Stomach (tissue), 8 donors: ENCODE measurements at regions not wholly inside any gene's neighbourhood (a gene's known extent, or its start where the extent isn't known, plus 50 kb on each side); places are given as distances from the start of the nearest gene placed in this dataset.

Source experiments
- DNase-seq, 2 donors: peaks; one replicate each; pipeline versions ENCODE4 v3.0.0 to v3.0.0-alpha.2; 2013 to 2019
- H3K27ac ChIP-seq, 5 donors: fragments of 200-600 bp in 4 of 5; sonication (generic) in 4 of 5; one replicate each; pipeline ENCODE4 v1.5.1; 2013 to 2019; ENCODE audit warnings: mild to moderate bottlenecking in 1 of 5, moderate library complexity in 1 of 5
- H3K27me3 ChIP-seq, 3 donors: fragments of 200-600 bp; sonication (generic); one replicate each; pipeline ENCODE4 v1.5.1; 2017 to 2019; ENCODE audit warnings: mixed run types in 1 of 3
- H3K36me3 ChIP-seq, 4 donors: fragments of 200-600 bp; sonication (generic); 1 replicate in 3 of 4; 2 replicates in 1 of 4; pipeline ENCODE4 v1.5.1; 2016 to 2019
- H3K4me1 ChIP-seq, 4 donors: fragments of 200-600 bp; sonication (generic); one replicate each; pipeline ENCODE4 v1.5.1; 2016 to 2019
- H3K4me3 ChIP-seq, 4 donors: fragments of 200-600 bp; sonication (generic) in 3 of 4; one replicate each; pipeline ENCODE4 v1.5.1; 2016 to 2019; ENCODE audit warnings: mild to moderate bottlenecking in 1 of 4
- H3K9me3 ChIP-seq, 4 donors: fragments of 200-600 bp; sonication (generic); one replicate each; pipeline ENCODE4 v1.5.1; 2016 to 2019
- CTCF ChIP-seq, 7 experiments: fragments of 450-650 bp in 4 of 7; fragments of 200-600 bp in 3 of 7; sonication (generic) in 3 of 7; IDR thresholded peaks; one replicate each; pipeline ENCODE4 v1.5.1; 2016 to 2019; ENCODE audit warnings: antibody characterized with exemption in 7 of 7, control low read depth in 2 of 7, mild to moderate bottlenecking in 1 of 7
- EP300 ChIP-seq: sonication (generic); formaldehyde crosslinking; IDR thresholded peaks from one replicate; pipeline ENCODE4 v1.6.1; 2017; ENCODE audit warnings: antibody characterized with exemption
- POLR2A ChIP-seq, 4 donors: fragments of 450-650 bp; IDR thresholded peaks; one replicate each; pipeline ENCODE4 v1.6.1; 2016; ENCODE audit warnings: antibody characterized with exemption in 4 of 4, control low read depth in 2 of 4, mild to moderate bottlenecking in 1 of 4, moderate library complexity in 1 of 4
- POLR2AphosphoS5 ChIP-seq, 3 donors: sonication (generic); formaldehyde crosslinking; IDR thresholded peaks; one replicate each; pipeline ENCODE4 v1.6.1; 2016; ENCODE audit warnings: antibody characterized with exemption in 3 of 3
- WGBS, 5 donors: extraction: QIAGEN DNeasy Blood & Tissue Kit in 3 of 5; methylation state at CpG; one replicate each; pipeline versions ENCODE4 v1.1.5 to v1.1.7; 2013 to 2018; 5-methylcytosine and 5-hydroxymethylcytosine counted together
- intact Hi-C: fragments of 100-400 bp; cut with DNase I; formaldehyde crosslinking; loops from one replicate; pipeline ENCODE4 v1.15.1; 2023; ENCODE audit warnings: low total_unique reads
- donor health status: healthy with polysubstance abuse.
- donor health status: Bipolar disorder and iron deficiency.
- donor health status: healthy.

DNA sequence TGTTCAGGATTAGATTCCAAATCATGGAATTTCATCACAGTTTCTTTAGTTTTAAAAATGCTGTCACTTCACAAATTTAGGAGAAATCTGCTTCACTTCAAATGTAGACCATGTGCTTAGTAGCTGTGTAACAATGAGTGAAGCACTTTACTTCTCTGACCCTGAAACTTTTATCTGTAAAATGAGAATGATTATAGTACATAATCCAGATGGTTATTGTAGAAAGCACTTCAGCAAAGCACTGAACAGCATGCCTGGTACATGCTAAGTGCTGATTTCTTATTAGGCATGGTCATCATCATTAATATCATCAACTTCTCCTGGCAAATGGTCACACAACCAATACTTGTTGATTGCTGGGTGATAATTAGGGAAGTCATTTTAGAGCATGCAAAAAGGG, 705.0 kb downstream of the EPHA7 start:
- TF ChIP-seq EP300, result no peak
- TF ChIP-seq POLR2AphosphoS5 (IDR thresholded peaks at IDR 0.05), result no peak
- no peak for TF ChIP-seq POLR2A (IDR thresholded peaks at IDR 0.05)
- TF ChIP-seq CTCF (IDR thresholded peaks at IDR 0.05), result no peak
- Histone ChIP-seq H3K27ac (no peak overlapping the region), H3K27me3 (no peaks in the 10 kb centered on the region), H3K4me3 (no peak overlapping the region), H3K4me1 (no peaks in the 10 kb centered on the region), H3K36me3 (no peaks in the 10 kb centered on the region), H3K9me3 (no peaks in the 10 kb centered on the region)
- DNase-seq, result no peak
- intact Hi-C loops, result no loop called here

- no peaks in the 10 kb centered on the region for H3K36me3 ChIP-seq
- no peak for DNase-seq
- intact Hi-C loops, result no loop called here
- no peak overlapping the region for H3K27ac ChIP-seq
- H3K27me3 ChIP-seq, result no peaks in the 10 kb centered on the region
- 53 to 61% (median 57%) methylated on average over 3 of the region's 3 CpGs for WGBS, 5 donors
- no peaks in the 10 kb centered on the region for H3K9me3 ChIP-seq
- no peaks in the 10 kb centered on the region for H3K4me1 ChIP-seq
- TF ChIP-seq POLR2A (IDR thresholded peaks at IDR 0.05) (no peak), EP300 (no peak), CTCF (IDR thresholded peaks at IDR 0.05) (no peak), POLR2AphosphoS5 (IDR thresholded peaks at IDR 0.05) (no peak)
- no peak overlapping the region for H3K4me3 ChIP-seq
These were observed 709.3 kb downstream of the EPHA7 start for GRCh38 chr6:92710048-92710447.

DNA sequence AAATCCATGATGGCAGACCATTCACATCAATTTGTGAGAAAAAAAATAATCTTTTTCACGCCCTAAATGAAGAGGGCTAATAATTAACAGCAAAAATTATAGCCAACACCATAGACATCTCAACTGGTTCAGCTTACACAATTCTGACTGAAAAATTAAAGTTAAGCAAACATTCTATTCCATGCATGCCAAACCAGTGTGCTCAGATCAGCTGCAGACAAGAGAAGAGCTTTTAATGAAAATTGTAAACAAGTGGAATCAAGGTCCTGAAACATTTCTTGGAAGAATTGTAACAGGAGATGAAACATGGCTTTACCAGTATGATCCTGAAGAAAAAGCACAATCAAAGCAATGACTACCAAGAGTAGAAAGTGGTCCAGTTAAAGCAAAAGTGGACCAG, 710.4 kb downstream of the EPHA7 start:
- DNase-seq, result no peak
- 48 to 62% (median 62%) methylated on average over 1 of the region's 1 CpG for WGBS, 5 donors
- H3K4me1 ChIP-seq, result no peaks in the 10 kb centered on the region
- intact Hi-C loops, result no loop called here
- TF ChIP-seq EP300 (no peak), POLR2AphosphoS5 (IDR thresholded peaks at IDR 0.05) (no peak), POLR2A (IDR thresholded peaks at IDR 0.05) (no peak), CTCF (IDR thresholded peaks at IDR 0.05) (no peak)
- H3K9me3 ChIP-seq, result no peaks in the 10 kb centered on the region
- no peak overlapping the region for H3K27ac ChIP-seq
- no peak overlapping the region for H3K4me3 ChIP-seq
- no peaks in the 10 kb centered on the region for H3K36me3 ChIP-seq
- no peaks in the 10 kb centered on the region for H3K27me3 ChIP-seq

DNA sequence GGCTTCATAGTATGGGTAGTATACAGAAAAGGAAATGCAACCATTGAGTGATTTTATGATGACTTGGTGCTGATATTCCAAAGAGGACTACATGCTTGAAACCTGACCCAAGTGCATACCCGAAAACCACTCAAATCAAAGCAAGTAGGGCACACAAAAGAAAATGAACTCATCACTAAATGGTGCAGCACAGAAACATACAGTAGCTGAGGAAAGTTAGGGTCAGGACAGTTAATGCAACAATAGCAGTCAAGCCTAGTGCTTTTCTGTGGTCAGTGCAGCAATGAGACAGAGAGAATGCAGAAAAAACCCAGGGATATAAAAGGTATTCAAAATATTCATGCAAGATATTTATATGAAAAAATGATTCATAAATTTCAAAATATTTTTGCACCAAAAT, 711.1 kb downstream of the EPHA7 start:
- Histone ChIP-seq H3K9me3 (no peaks in the 10 kb centered on the region), H3K27ac (no peak overlapping the region), H3K4me3 (no peak overlapping the region), H3K36me3 (no peaks in the 10 kb centered on the region), H3K4me1 (no peaks in the 10 kb centered on the region), H3K27me3 (no peaks in the 10 kb centered on the region)
- 70 to 85% (median 72%) methylated on average over 1 of the region's 1 CpG for WGBS, 5 donors
- intact Hi-C loops, result no loop called here
- no peak for TF ChIP-seq CTCF (IDR thresholded peaks at IDR 0.05)
- TF ChIP-seq POLR2A (IDR thresholded peaks at IDR 0.05), result no peak
- TF ChIP-seq POLR2AphosphoS5 (IDR thresholded peaks at IDR 0.05), result no peak
- no peak for TF ChIP-seq EP300
- no peak for DNase-seq

GRCh38 chr6:92706976-92707375, 712.4 kb downstream of the EPHA7 start:
- Histone ChIP-seq H3K9me3 (no peaks in the 10 kb centered on the region), H3K27ac (no peak overlapping the region), H3K4me3 (no peak overlapping the region), H3K27me3 (no peaks in the 10 kb centered on the region), H3K36me3 (no peaks in the 10 kb centered on the region), H3K4me1 (no peaks in the 10 kb centered on the region)
- TF ChIP-seq CTCF (IDR thresholded peaks at IDR 0.05) (no peak), POLR2AphosphoS5 (IDR thresholded peaks at IDR 0.05) (no peak), POLR2A (IDR thresholded peaks at IDR 0.05) (no peak), EP300 (no peak)
- DNase-seq, result no peak
- intact Hi-C loops, result no loop called here
